CD8-positive, alpha-beta memory T cell (primary cell): ENCODE measurements at regions not wholly inside any gene's neighbourhood (a gene's known extent, or its start where the extent isn't known, plus 50 kb on each side); places are given as distances from the start of the nearest gene placed in this dataset.

Experiments
- CTCF ChIA-PET: fragments of 350-600 bp; sonication (Branson Sonifier 250); formaldehyde crosslinking; loops from one replicate; lab custom pipeline; 2021; ENCODE audit warnings: antibody characterized with exemption; lab: Charles Lee
- POLR2A ChIA-PET: fragments of 350-600 bp; sonication (Branson Sonifier 250); formaldehyde crosslinking; loops from one replicate; lab custom pipeline; 2021; ENCODE audit warnings: antibody characterized with exemption; lab: Charles Lee
- DNase-seq, 5 donors: peaks; one replicate each; pipeline versions ENCODE4 v3.0.0 to v3.0.0-alpha.2; 2020 to 2022; ENCODE audit warnings: mixed read lengths in 1 of 5
- H3K27ac ChIP-seq: one replicate; pipeline ENCODE4 v1.7.0; 2013; ENCODE audit warnings: low read depth, mild to moderate bottlenecking, low read length, moderate library complexity
- H3K27me3 ChIP-seq: 2 replicates; pipeline ENCODE4 v1.7.0; 2013; ENCODE audit warnings: low read length, mild to moderate bottlenecking; ENCODE audit not compliant: insufficient read depth, poor library complexity, severe bottlenecking
- H3K36me3 ChIP-seq: 2 replicates; pipeline ENCODE4 v1.7.0; 2013; ENCODE audit warnings: mild to moderate bottlenecking, low read length, moderate library complexity; ENCODE audit not compliant: insufficient read depth
- H3K4me1 ChIP-seq: 2 replicates; pipeline ENCODE4 v1.7.0; 2013; ENCODE audit warnings: mild to moderate bottlenecking, low read length, moderate library complexity; ENCODE audit not compliant: insufficient read depth
- H3K4me3 ChIP-seq: 2 replicates; pipeline ENCODE4 v1.7.0; 2013; ENCODE audit warnings: mild to moderate bottlenecking, low read length
- H3K9me3 ChIP-seq: 2 replicates; pipeline ENCODE4 v1.7.0; 2013; ENCODE audit warnings: mild to moderate bottlenecking, low read length
- H3K27ac Mint-ChIP-seq, 8 donors: one replicate each; pipeline ENCODE4 v1.8.0; 2020 to 2021; ENCODE audit warnings: mixed read lengths in 8 of 8, mild to moderate bottlenecking in 6 of 8, inconsistent platforms in 3 of 8, moderate library complexity in 3 of 8
- H3K27me3 Mint-ChIP-seq, 2 donors: one replicate each; pipeline ENCODE4 v1.8.0; 2020 to 2021; ENCODE audit warnings: mixed read lengths in 2 of 2, mild to moderate bottlenecking in 1 of 2, moderate library complexity in 1 of 2
- H3K36me3 Mint-ChIP-seq, 3 donors: one replicate each; pipeline ENCODE4 v1.8.0; 2020 to 2021; ENCODE audit warnings: mixed read lengths in 3 of 3, inconsistent platforms in 1 of 3, mild to moderate bottlenecking in 1 of 3
- H3K4me1 Mint-ChIP-seq, 3 donors: one replicate each; pipeline ENCODE4 v1.8.0; 2020 to 2021; ENCODE audit warnings: mixed read lengths in 3 of 3, inconsistent platforms in 1 of 3, mild to moderate bottlenecking in 1 of 3
- H3K4me3 Mint-ChIP-seq, 7 donors: one replicate each; pipeline ENCODE4 v1.8.0; 2020 to 2021; ENCODE audit warnings: mixed read lengths in 7 of 7, mild to moderate bottlenecking in 6 of 7, moderate library complexity in 4 of 7, inconsistent platforms in 2 of 7
- H3K9me3 Mint-ChIP-seq, 5 donors: one replicate each; pipeline ENCODE4 v1.8.0; 2020 to 2022; ENCODE audit warnings: mixed read lengths in 5 of 5, mild to moderate bottlenecking in 3 of 5, moderate library complexity in 2 of 5, inconsistent platforms in 1 of 5

GRCh38 chr15:57870667-57871066, 164.2 kb downstream of the POLR2M start:
- peaks cover 33 to 76% of the 10 kb centered on the region in 2 donors for H3K27me3 Mint-ChIP-seq
- no peak overlapping the region for H3K27ac Mint-ChIP-seq
- H3K9me3 Mint-ChIP-seq, result peaks cover 2 to 12% (median 10%) of the 10 kb centered on the region in 5 donors
- Histone ChIP-seq H3K4me3 (no peak overlapping the region), H3K4me1 (no peaks in the 10 kb centered on the region), H3K9me3 (no peaks in the 10 kb centered on the region), H3K36me3 (no peaks in the 10 kb centered on the region), H3K27ac (no peak overlapping the region), H3K27me3 (no peaks in the 10 kb centered on the region)
- H3K4me3 Mint-ChIP-seq, result no peak overlapping the region
- peaks cover 0 to 3% (median 0%) of the 10 kb centered on the region in 3 donors for H3K36me3 Mint-ChIP-seq
- no peak for DNase-seq
- CTCF ChIA-PET, result interaction anchor here (2.8 kb wide), 1 partner anchor 9 kb away, joined by 8 read pairs; no protein-coding TSS in a partner anchor
- peaks cover 9 to 13% (median 13%) of the 10 kb centered on the region in 3 donors for H3K4me1 Mint-ChIP-seq
- POLR2A ChIA-PET, result no interaction called here

DNA sequence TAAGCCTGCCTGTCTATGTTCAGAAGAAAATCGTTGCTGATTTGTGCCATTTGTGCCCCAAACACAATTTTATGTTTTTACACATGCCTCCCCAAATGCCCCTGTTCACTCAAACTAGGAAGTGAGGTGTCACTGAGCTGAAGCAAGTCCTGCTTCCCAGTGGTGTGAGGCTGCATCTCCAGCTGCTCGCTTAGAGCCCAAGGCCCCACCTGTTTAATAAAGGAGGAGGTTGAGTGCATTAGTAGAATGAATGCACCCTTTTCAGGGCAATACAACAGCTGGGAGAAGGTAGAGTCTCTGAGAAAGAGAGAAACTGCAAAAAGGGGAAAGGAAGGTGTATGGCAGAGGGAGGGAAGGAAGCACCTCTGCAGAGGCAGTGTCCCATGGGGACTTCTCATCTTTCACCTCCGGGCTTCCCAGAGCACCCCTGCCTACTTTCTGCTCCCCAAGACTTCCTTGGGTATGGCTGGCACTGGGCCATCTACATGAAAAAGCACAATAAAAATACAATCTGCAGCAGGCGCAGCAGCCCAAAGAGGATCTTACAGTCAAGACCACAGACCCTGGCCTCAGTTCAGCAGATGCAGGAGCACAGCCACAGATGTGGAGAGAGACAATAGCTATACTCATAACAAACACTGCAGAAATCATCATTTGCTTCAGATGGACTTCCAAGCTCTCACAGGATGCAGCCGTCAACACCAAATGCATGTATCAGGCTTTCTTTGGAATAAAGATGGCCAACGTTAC, 165.9 kb downstream of the POLR2M start:
- POLR2A ChIA-PET, result no interaction called here
- no peak overlapping the region for H3K4me3 Mint-ChIP-seq

DNA sequence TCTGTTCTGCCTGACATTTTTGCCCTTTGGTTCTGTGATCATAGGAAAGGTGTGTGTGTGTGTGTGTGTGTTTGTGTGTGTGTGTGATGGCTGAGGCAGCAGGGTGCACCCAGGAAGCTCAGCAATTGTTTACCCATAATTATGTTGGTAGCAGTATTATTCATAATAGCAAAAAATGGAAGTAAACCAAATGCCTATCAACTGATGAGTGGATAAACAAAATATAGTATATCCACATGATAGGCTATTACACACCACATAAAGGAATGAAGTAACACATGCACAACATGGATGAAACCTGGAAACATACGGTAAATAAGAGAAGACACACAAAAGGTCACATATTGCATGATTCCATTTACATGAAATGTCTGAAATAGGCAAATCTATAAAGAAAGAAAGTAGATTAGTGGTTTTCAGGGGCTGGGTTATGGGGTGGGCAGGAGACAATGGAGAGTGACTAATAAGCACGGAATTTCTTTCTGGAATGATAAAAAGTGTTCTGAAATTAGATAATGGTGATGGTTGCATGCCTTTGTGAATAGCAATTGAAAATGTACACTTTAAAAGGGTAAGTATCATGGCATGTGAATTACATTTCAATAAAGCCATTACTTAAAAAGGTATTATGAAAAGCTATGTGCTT, 167.2 kb downstream of the POLR2M start:
- peaks cover 4 to 19% (median 12%) of the 10 kb centered on the region in 5 donors for H3K9me3 Mint-ChIP-seq
- no peak overlapping the region for H3K27ac Mint-ChIP-seq
- Histone ChIP-seq H3K4me3 (no peak overlapping the region), H3K36me3 (no peaks in the 10 kb centered on the region), H3K27ac (no peak overlapping the region), H3K4me1 (no peaks in the 10 kb centered on the region), H3K27me3 (no peaks in the 10 kb centered on the region), H3K9me3 (no peaks in the 10 kb centered on the region)
- peaks cover 0 to 3% (median 0%) of the 10 kb centered on the region in 3 donors for H3K36me3 Mint-ChIP-seq
- ChIA-PET CTCF (interaction anchor here (1.3 kb wide), 1 partner anchor 13 kb away, joined by 4 read pairs; no protein-coding TSS in a partner anchor), POLR2A (no interaction called here)
- peaks cover 0 to 2% (median 2%) of the 10 kb centered on the region in 3 donors for H3K4me1 Mint-ChIP-seq
- no peak for DNase-seq
- peaks cover 17 to 60% of the 10 kb centered on the region in 2 donors for H3K27me3 Mint-ChIP-seq
- H3K4me3 Mint-ChIP-seq, result no peak overlapping the region

More for the DNA sequence above, 165.9 kb downstream of the POLR2M start:
- Histone ChIP-seq H3K4me3 (no peak overlapping the region), H3K27ac (no peak overlapping the region), H3K27me3 (no peaks in the 10 kb centered on the region), H3K9me3 (no peaks in the 10 kb centered on the region), H3K36me3 (no peaks in the 10 kb centered on the region), H3K4me1 (no peaks in the 10 kb centered on the region)
- Mint-ChIP-seq H3K27me3 (peaks cover 22 to 71% of the 10 kb centered on the region in 2 donors), H3K36me3 (peaks cover 0 to 3% (median 0%) of the 10 kb centered on the region in 3 donors), H3K9me3 (peaks cover 4 to 19% (median 12%) of the 10 kb centered on the region in 5 donors), H3K4me1 (peaks cover 9 to 13% (median 13%) of the 10 kb centered on the region in 3 donors), H3K27ac (no peak overlapping the region)
- DNase-seq, result no peak
- CTCF ChIA-PET, result no interaction called here

GRCh38 chr15:57875347-57875746, 168.8 kb downstream of the POLR2M start:
- Mint-ChIP-seq H3K36me3 (peaks cover 0 to 3% (median 0%) of the 10 kb centered on the region in 3 donors), H3K9me3 (peaks cover 4 to 19% (median 12%) of the 10 kb centered on the region in 5 donors), H3K4me3 (no peak overlapping the region), H3K27me3 (peaks cover 15 to 51% of the 10 kb centered on the region in 2 donors), H3K27ac (no peak overlapping the region), H3K4me1 (no peaks in the 10 kb centered on the region)
- POLR2A ChIA-PET, result no interaction called here
- Histone ChIP-seq H3K27ac (no peak overlapping the region), H3K36me3 (no peaks in the 10 kb centered on the region), H3K4me1 (no peaks in the 10 kb centered on the region), H3K4me3 (no peak overlapping the region), H3K27me3 (no peaks in the 10 kb centered on the region), H3K9me3 (no peaks in the 10 kb centered on the region)
- CTCF ChIA-PET, result no interaction called here
- no peak for DNase-seq

GRCh38 chr15:57878573-57878972, 172.1 kb downstream of the POLR2M start:
- no peaks in the 10 kb centered on the region for H3K27me3 ChIP-seq
- no peaks in the 10 kb centered on the region for H3K36me3 ChIP-seq
- H3K9me3 Mint-ChIP-seq, result peaks cover 4 to 17% (median 11%) of the 10 kb centered on the region in 5 donors
- no peak for DNase-seq
- H3K27ac Mint-ChIP-seq, result peak overlapping the region in 1 of 8 donors; percentile 11
- H3K4me3 ChIP-seq, result no peak overlapping the region
- H3K4me1 Mint-ChIP-seq, result no peaks in the 10 kb centered on the region
- H3K36me3 Mint-ChIP-seq, result peaks cover 0 to 3% (median 0%) of the 10 kb centered on the region in 3 donors
- no peak overlapping the region for H3K27ac ChIP-seq
- ChIA-PET POLR2A (no interaction called here), CTCF (no interaction called here)
- H3K4me1 ChIP-seq, result no peaks in the 10 kb centered on the region
- no peak overlapping the region for H3K4me3 Mint-ChIP-seq
- H3K27me3 Mint-ChIP-seq, result peaks cover 6 to 19% of the 10 kb centered on the region in 2 donors
- no peaks in the 10 kb centered on the region for H3K9me3 ChIP-seq

DNA sequence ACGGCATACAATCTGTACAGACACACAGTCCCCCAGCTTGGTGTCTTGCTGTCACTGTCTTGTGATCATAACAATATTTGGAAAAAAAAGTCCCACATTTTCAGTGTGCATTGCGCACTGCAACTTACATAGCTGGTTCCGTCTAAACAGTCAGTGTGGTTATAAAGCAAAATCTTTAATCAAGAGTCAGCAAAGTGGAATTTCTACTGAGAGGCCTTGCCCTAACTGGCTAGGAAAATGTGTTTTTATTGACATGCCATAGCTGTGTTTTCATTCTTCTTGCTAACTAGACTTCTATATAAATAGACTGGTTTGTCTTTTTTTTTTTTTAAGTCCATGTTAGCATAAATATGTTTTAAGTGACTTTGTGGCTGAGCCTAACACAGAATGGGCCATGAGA, 174.8 kb downstream of the POLR2M start:
- ChIA-PET POLR2A (no interaction called here), CTCF (interaction anchor here (1.6 kb wide), 1 partner anchor 15 kb away, joined by 3 read pairs; no protein-coding TSS in a partner anchor)
- Mint-ChIP-seq H3K27ac (no peak overlapping the region), H3K4me1 (no peaks in the 10 kb centered on the region), H3K9me3 (peaks cover 0 to 2% (median under 1%) of the 10 kb centered on the region in 5 donors), H3K4me3 (no peak overlapping the region), H3K36me3 (no peaks in the 10 kb centered on the region), H3K27me3 (peaks cover 6 to 21% of the 10 kb centered on the region in 2 donors)
- Histone ChIP-seq H3K4me1 (no peaks in the 10 kb centered on the region), H3K27me3 (peaks cover 7% of the 10 kb centered on the region), H3K9me3 (no peaks in the 10 kb centered on the region), H3K4me3 (no peak overlapping the region), H3K36me3 (no peaks in the 10 kb centered on the region), H3K27ac (no peak overlapping the region)
- DNase-seq, result no peak

GRCh38 chr15:57881972-57882371, 175.5 kb downstream of the POLR2M start:
- Mint-ChIP-seq H3K9me3 (no peaks in the 10 kb centered on the region), H3K4me1 (no peaks in the 10 kb centered on the region), H3K36me3 (no peaks in the 10 kb centered on the region), H3K27ac (no peak overlapping the region), H3K27me3 (peaks cover 6 to 24% of the 10 kb centered on the region in 2 donors), H3K4me3 (no peak overlapping the region)
- ChIA-PET POLR2A (no interaction called here), CTCF (interaction anchor here (1.2 to 1.6 kb wide), 2 partner anchors 15 to 21 kb away, joined by 3 read pairs; no protein-coding TSS in a partner anchor)
- H3K36me3 ChIP-seq, result no peaks in the 10 kb centered on the region
- H3K27me3 ChIP-seq, result peaks cover 7% of the 10 kb centered on the region
- H3K9me3 ChIP-seq, result no peaks in the 10 kb centered on the region
- no peak for DNase-seq
- no peak overlapping the region for H3K4me3 ChIP-seq
- H3K4me1 ChIP-seq, result no peaks in the 10 kb centered on the region
- H3K27ac ChIP-seq, result no peak overlapping the region

GRCh38 chr15:57883701-57884100, 177.2 kb downstream of the POLR2M start:
- H3K4me1 Mint-ChIP-seq, result no peaks in the 10 kb centered on the region
- no peaks in the 10 kb centered on the region for H3K36me3 Mint-ChIP-seq
- H3K4me3 Mint-ChIP-seq, result no peak overlapping the region
- ChIA-PET POLR2A (no interaction called here), CTCF (interaction anchor here (1.2 kb wide), 1 partner anchor 17 kb away, joined by 4 read pairs; no protein-coding TSS in a partner anchor)
- H3K27me3 Mint-ChIP-seq, result peaks cover 3 to 32% of the 10 kb centered on the region in 2 donors
- peaks cover 7% of the 10 kb centered on the region for H3K27me3 ChIP-seq
- H3K36me3 ChIP-seq, result no peaks in the 10 kb centered on the region
- H3K27ac Mint-ChIP-seq, result no peak overlapping the region
- no peaks in the 10 kb centered on the region for H3K9me3 ChIP-seq
- no peak overlapping the region for H3K4me3 ChIP-seq
- no peak overlapping the region for H3K27ac ChIP-seq
- DNase-seq, result no peak
- H3K4me1 ChIP-seq, result no peaks in the 10 kb centered on the region
- H3K9me3 Mint-ChIP-seq, result no peaks in the 10 kb centered on the region
